ENCODE measurements at regions not wholly inside any gene's neighbourhood (a gene's known extent, or its start where the extent isn't known, plus 50 kb on each side); places are given as distances from the start of the nearest gene placed in this dataset.

GRCh38 chr18:67192535-67192934 is 324.0 kb downstream of the DSEL start:
- H3K27ac ChIP-seq, result no peak overlapping the region
- ATAC-seq, result no peak
- no peaks in the 10 kb centered on the region for H3K4me1 ChIP-seq
- H3K36me3 ChIP-seq, result no peaks in the 10 kb centered on the region
- H3K9me3 ChIP-seq, result no peaks in the 10 kb centered on the region
- no peak for TF ChIP-seq CTCF (IDR thresholded peaks at IDR 0.05)
- DNase-seq, result no peak
- intact Hi-C loops (cut with DNase I), result no loop called here
- H3K27me3 ChIP-seq, result no peaks in the 10 kb centered on the region
- H3K4me3 ChIP-seq, result no peak overlapping the region

GRCh38 chr18:67183398-67183797 is 333.1 kb downstream of the DSEL start:
- TF ChIP-seq CTCF (IDR thresholded peaks at IDR 0.05), result no peak

DNA sequence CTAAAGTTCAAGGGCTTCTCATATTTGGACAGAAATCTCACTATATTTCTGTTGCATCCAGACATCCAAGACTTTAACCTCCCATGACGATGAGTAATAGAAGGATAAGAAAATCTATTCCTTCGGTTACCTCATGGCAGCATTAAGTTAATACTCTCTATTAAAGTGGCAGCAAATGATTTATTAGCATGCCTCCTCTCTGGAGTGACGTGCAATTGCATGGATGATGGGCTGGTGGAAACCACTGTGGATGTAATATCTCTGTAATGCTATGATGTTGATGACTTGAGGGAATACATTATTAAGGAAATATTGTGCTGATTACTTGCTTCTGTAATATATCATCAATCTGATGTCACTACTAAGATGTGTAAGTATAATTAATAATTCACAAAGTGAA is 336.8 kb downstream of the DSEL start:
- Histone ChIP-seq H3K27me3 (no peaks in the 10 kb centered on the region), H3K27ac (no peak overlapping the region), H3K36me3 (no peaks in the 10 kb centered on the region), H3K9me3 (no peaks in the 10 kb centered on the region), H3K4me1 (no peaks in the 10 kb centered on the region), H3K4me3 (no peak overlapping the region)
- DNase-seq, result no peak
- intact Hi-C loops (cut with DNase I), result no loop called here
- TF ChIP-seq CTCF (IDR thresholded peaks at IDR 0.05), result no peak
- no peak for ATAC-seq

More at GRCh38 chr18:67183398-67183797, 333.1 kb downstream of the DSEL start:
- H3K9me3 ChIP-seq, result no peaks in the 10 kb centered on the region
- no peak overlapping the region for H3K4me3 ChIP-seq
- H3K27ac ChIP-seq, result no peak overlapping the region
- no peak for ATAC-seq
- H3K27me3 ChIP-seq, result no peaks in the 10 kb centered on the region
- DNase-seq, result no peak
- H3K4me1 ChIP-seq, result no peaks in the 10 kb centered on the region
- intact Hi-C loops (cut with DNase I), result no loop called here
- H3K36me3 ChIP-seq, result no peaks in the 10 kb centered on the region

- no peaks in the 10 kb centered on the region for H3K9me3 ChIP-seq
- H3K27me3 ChIP-seq, result no peaks in the 10 kb centered on the region
- no peak for TF ChIP-seq CTCF (IDR thresholded peaks at IDR 0.05)
- intact Hi-C loops (cut with DNase I), result no loop called here
- ATAC-seq, result no peak
- H3K4me3 ChIP-seq, result no peak overlapping the region
- DNase-seq, result no peak
- no peak overlapping the region for H3K27ac ChIP-seq
- no peaks in the 10 kb centered on the region for H3K4me1 ChIP-seq
- H3K36me3 ChIP-seq, result no peaks in the 10 kb centered on the region
Measured at GRCh38 chr18:67159662-67160061, 356.9 kb downstream of the DSEL start.

- Histone ChIP-seq H3K27me3 (no peaks in the 10 kb centered on the region), H3K27ac (no peak overlapping the region), H3K4me1 (no peaks in the 10 kb centered on the region), H3K9me3 (no peaks in the 10 kb centered on the region), H3K36me3 (no peaks in the 10 kb centered on the region), H3K4me3 (no peak overlapping the region)
- no peak for ATAC-seq
- no peak for DNase-seq
- intact Hi-C loops (cut with DNase I), result no loop called here
- no peak for TF ChIP-seq CTCF (IDR thresholded peaks at IDR 0.05)
Measured at GRCh38 chr18:67154979-67155378, 361.5 kb downstream of the DSEL start.

GRCh38 chr18:67151366-67151765 is 365.2 kb downstream of the DSEL start:
- no peaks in the 10 kb centered on the region for H3K4me1 ChIP-seq
- H3K27ac ChIP-seq, result no peak overlapping the region
- H3K36me3 ChIP-seq, result no peaks in the 10 kb centered on the region
- no peaks in the 10 kb centered on the region for H3K27me3 ChIP-seq
- no peaks in the 10 kb centered on the region for H3K9me3 ChIP-seq
- no peak overlapping the region for H3K4me3 ChIP-seq
- intact Hi-C loops (cut with DNase I), result no loop called here
- ATAC-seq, result no peak
- DNase-seq, result no peak
- TF ChIP-seq CTCF (IDR thresholded peaks at IDR 0.05), result no peak

Measured in upper lobe of right lung (tissue), 1 donor.